HG02678 (cell line): ENCODE measurements at regions not wholly inside any gene's neighbourhood (a gene's known extent, or its start where the extent isn't known, plus 50 kb on each side); places are given as distances from the start of the nearest gene placed in this dataset.
"Not testable (repeated sequence)": the region's sequence is repeated elsewhere in the genome, so short reads cannot be mapped to it uniquely, and the experiment has no call there.

Experiments
- ATAC-seq: cut with Tn5 transposase; IDR thresholded peaks from one replicate; pipeline ENCODE4 v1.9.1; 2021; ENCODE audit warnings: mild to moderate bottlenecking, moderate library complexity; ENCODE audit not compliant: unreplicated experiment

- ATAC-seq: no peak
Measured at GRCh38 chr2:129922571-129923264, 56.7 kb upstream of the RAB6C start.

- no peak for ATAC-seq
Measured at GRCh38 chr2:129923265-129924091, 56.0 kb upstream of the RAB6C start.

DNA sequence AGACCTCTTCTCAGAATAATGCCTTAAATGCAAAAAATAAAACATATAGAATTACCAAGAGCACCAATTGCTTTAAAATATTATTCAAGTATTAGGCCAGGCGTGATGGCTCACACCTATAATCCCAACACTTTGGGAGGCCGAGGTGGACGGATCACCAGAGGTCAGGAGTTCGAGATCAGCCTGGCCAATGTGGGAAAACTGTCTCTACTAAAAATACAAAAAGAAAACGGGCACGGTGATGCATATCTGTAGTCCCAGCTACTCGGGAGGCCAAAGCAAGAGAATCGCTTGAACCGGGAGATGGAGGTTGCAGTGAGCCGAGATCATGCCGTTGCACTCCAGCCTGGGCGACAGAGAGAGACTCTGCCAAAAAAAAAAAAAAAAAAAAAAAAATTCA, 55.4 kb upstream of the RAB6C start:
- ATAC-seq: not testable (repeated sequence)

DNA sequence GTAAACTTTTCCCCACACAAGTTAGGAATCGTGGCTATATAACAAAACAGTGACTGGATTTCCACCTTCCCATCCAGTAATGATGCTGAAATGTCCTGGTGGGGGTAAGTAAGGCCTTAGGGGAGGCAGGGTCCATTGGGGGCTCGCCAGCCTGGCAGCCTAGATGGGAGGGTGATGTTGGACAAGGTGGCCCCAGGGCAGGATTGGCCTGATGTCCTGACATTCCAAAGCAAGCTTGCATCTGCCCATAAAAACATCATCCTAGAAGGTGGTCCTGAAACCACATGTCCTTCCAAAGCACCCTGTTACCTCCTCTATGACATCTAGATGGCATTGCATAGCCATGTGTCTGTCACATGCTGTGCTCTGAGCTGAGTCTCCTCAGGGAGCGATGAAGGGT, 54.1 kb upstream of the RAB6C start:
- ATAC-seq: no peak

DNA sequence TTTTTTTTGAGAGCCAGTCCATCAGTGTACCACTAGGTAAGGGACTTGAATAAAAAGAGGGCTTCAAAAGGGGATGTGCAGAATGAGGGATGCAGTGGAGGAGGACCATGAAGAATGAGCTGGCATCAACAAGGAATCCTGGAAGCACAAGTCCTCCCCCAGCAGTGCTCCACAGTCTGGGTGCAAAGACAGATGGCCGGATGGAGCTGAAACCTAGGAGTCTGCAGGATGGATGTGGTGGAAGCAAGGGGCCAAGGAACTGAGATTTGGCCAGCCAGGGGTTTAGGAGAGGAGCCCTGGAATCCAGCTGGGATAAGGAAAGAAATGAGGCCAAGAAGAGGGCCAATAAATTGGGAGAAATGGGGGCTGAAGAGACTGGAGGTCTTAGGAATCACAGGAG, 51.8 kb upstream of the RAB6C start:
- ATAC-seq: no peak

- ATAC-seq: no peak
Measured at GRCh38 chr2:129929321-129930290, 49.9 kb upstream of the RAB6C start.
